A204.1 (cell line): ENCODE measurements at regions not wholly inside any gene's neighbourhood (a gene's known extent, or its start where the extent isn't known, plus 50 kb on each side); places are given as distances from the start of the nearest gene placed in this dataset.
"Not testable (repeated sequence)": the region's sequence is repeated elsewhere in the genome, so short reads cannot be mapped to it uniquely, and the experiment has no call there.

Experiments
- FAIRE-seq: peaks from 2 replicates; lab custom pipeline; 2012; peaks lifted over from hg19 to GRCh38; lab: Jason Lieb, UNC

DNA sequence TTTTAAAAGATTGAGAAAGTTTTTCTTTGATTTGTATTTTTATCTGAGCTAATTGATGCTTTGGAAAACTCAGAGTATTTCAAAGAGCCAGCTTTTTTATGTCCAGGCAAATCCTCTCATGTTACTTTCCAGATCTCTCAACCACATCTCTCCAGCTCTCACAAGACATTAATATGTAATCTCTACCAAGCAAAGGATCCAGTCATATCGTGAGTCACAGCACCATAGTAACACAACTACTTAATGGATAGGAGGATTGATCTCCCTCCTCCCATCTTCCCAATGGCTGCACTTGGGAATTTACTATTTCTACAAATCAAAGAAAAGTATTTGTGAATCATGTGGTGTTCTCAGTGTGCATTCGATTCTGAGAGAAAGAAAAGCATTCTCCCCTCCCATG is 63.3 kb downstream of the POU4F1 start:
- FAIRE-seq, result no peak

DNA sequence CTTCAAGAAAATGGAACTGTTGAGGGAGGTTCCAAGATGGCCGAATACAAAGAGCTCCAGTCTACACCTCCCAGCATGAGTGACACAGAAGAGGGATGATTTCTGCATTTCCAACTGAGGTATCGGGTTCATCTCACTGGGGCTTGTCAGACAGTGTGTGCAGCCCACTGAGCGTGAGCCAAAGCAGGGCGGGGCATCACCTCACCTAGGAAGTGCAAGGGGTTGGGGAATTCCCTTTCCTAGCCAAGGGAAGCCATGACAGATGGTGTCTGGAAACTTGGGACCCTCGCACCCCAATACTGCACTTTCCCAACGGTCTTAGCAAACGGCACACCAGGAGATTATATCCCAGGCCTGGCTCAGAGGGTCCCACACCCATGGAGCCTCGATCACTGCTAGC is 77.3 kb downstream of the POU4F1 start:
- not testable (repeated sequence) for FAIRE-seq

DNA sequence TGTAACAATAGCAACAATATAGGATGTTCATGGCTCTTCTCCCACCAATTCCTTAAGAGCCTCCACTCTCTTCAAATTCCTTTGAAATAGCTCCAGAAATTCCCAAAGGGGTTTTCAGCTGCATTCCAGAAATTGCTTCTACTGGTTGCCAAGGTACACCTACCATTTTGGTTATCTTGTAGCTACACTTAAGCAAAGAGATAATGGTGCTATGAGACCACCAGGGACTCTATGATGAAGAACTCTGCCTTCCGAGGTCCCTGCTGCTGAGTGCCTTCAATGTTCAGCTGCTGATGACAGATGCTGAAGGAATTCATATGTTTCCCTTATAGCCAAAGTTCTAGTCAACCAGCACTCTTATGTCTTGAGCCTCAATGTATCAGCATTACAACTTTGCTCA is 78.4 kb downstream of the POU4F1 start:
- FAIRE-seq, result no peak

DNA sequence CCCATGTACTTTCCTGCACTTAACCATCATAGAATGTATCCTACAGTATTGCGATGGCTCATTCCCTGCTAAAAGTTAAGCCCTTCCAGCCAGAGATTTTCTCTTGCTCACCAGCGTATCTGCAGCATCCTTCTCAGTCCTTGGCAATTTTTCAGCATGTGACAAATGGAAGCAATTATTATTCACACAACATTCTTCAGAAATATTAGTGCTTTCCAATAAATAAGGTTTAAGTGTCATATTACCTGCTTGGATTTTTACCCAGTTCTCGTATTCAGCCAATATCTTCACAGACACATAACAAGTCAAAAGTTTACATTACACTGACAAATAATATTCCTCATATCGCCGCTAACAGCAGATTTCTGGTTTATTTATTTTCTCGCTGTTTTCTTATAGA is 82.3 kb downstream of the POU4F1 start:
- FAIRE-seq, result no peak

DNA sequence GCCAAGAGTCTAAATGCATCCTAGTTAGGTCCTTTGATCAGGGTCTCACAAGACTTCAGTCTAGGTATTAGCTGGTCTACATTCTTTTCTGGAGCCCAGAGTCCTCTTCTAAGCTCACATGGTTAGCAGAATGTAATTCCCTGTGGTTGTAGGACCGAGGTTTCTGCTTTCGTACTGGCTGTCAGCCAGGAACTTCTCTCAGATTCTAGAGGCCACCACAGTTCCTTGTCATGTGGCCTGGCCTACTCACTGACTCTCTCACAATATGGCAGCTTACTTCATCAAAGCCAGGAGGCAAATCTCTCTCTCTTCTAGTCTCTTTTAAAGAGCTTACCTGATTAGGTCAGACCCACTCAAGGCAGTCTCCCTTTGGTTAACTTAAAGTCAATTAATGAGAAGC is 82.9 kb downstream of the POU4F1 start:
- no peak for FAIRE-seq

DNA sequence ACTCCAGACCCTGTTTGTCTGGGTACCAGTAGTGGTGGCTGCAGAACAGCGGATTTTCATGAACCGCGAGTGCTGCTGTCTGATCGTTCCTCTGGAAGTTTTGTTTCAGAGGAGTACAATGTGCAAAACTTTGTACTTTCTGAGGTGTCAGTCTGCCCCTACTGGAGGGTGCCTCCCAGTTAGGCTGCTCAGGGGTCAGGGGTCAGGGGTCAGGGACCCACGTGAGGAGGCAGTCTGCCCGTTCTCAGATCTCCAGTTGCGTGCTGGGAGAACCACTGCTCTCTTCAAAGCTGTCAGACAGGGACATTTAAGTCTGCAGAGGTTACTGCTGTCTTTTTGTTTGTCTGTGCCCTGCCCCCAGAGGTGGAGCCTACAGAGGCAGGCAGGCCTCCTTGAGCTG is 84.9 kb downstream of the POU4F1 start:
- FAIRE-seq, result not testable (repeated sequence)

DNA sequence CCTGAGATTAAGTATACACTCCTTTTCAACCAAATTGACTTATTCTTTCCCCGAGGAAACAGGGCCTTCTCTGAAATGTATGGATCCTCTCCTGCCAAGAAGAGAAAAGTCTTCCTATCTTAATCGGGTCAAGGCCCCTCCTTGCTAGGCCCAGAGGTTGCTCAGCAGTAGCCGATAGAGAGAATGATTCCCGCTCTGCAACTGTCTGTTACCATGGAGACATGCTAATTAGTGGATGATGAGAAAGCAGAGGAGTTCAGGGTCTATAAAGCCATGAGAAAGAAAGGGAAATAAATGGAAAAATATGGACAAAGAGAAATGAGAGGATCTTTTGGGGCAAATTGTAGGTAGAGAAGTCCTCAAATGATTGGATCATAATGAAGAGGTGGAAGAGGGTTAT is 103.5 kb downstream of the POU4F1 start:
- no peak for FAIRE-seq

DNA sequence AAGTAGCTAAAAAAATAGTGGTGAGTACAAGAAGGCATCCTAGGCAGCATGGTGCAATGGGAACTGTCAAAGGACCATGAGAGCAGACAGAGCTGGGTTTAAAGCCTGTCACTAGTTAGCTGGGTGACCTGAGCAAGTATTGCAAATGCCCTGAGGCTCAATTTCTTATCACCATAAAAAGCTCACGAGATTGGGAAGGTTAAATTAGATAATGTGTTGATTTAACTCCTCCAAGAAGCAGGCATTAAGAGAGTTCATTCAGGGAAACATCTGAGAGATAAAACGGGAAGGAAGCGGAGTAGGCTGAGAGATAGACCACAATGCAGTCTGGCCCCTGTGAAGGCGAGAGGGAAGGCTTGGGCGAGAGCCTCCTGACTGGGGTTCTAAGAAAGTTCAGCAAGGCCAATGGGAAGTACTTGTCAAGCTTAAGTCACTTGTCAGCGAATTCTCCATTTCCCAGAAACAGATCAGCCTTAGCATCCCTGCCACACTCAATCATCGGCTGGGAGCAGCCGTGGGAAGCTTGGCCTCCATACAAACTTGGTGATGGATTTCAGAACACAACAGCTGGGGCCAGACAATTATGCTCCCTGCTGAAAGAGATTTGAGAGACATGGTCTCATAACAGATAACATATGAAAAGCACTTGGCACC is 105.5 kb downstream of the POU4F1 start:
- FAIRE-seq, result no peak

DNA sequence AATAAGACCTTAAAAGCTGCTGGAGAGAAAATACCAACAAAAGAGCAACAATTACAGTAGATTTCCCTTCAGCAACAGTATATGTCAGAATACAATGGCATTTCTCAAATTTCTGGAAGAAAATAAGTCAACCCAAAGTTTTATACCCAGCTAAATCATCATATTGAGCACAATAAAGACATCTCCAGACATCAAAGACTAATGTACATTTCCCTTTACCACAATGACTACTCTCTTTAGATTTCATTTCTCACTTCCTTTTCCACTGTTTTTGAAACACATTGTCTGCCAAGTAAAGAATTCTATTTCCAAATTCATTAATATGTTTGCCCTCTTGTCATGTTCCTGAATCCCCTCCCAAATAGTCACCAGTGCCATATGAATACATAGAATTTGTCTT is 111.4 kb downstream of the POU4F1 start:
- FAIRE-seq, result no peak

DNA sequence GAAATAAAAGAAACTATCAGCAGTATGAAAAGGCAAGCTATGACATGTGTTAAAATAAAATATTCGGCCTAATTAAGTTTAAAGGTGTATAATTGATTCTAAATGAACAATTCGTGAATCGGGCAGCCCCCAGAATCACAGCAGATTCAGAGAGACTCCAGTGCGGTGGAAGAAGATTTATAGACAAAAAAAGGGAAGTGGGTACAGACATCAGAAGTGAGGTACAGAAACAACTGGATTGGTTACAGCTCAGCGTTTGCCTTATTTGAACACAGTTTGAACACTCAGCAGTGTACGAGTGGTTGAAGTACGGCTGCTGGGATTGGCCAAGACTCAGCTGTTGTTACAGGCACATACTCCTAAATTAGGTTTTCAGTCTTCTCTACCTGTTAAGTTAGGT is 113.1 kb downstream of the POU4F1 start:
- FAIRE-seq, result not testable (repeated sequence)

DNA sequence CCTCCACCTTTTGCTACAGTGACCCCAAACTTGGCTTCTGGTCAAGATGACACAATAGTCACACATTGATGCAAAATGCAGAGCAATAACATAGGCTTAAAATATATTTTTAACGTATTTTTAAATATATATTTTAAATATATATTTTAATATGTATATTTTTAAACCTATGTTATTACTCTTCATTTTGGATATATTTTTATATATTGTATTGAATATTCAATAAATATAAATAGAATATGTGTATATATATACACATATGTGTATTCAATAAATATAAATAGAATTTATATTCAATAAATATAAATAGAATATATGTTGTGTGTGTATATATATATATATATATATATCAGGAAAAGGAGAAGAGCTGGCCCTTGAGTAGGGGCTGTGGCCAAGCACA is 115.6 kb downstream of the POU4F1 start:
- FAIRE-seq, result peak; percentile 95

DNA sequence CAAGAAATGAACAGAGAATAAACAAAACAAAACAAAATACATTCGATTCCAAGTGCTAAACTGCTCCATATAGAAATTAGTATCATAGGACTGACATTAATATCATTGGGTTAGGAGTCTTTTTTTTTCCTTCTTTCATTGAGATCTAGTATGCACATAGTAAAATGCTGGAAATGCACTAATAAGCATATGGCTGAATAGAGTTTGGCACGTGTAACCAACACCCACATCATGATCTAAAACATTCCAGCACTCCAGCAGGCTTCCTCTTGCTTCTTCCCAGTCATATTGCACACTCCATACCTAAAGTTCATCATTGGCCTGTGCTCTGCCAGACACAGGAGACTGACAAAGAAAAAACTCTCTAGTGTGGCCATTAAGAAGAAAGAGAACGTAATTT is 117.5 kb downstream of the POU4F1 start:
- FAIRE-seq, result no peak

DNA sequence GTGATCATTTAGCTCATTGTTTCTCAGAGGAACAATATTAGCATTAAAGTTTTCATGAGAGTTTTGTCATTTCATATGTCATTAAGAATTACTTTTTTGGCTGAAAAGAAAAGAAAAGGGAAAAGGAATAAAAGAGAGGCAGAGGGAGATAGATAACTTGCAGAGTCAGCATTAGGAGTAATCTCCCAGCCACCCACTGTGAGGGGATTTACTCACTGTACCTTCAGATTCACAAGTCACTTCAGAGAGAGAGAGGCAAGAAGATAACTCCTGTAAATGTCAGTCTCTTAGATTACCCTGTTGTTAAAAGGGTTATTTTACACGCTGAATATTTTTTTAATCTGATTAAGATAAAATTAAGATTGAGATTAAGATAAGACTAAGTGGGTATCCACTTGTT is 125.2 kb downstream of the POU4F1 start:
- FAIRE-seq, result no peak

DNA sequence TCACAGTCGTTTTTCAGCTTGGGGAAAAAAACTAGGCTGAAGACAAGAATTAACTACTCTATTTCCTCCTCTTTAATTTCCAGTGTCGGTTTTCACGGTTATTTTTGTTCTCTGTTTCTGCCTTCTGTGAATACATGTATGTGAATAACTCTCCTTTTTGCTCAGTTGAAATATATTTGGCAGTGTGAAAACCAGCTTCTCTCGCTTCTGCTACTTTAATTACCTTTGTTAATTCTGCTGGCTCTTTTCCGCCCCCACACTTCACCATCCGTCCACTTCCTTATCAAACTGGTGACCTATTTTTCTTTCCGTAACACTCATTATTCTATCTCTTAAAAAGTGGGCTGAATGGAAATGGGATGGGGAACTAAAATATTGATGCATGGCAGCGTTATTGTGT is 126.4 kb downstream of the POU4F1 start:
- FAIRE-seq, result no peak

DNA sequence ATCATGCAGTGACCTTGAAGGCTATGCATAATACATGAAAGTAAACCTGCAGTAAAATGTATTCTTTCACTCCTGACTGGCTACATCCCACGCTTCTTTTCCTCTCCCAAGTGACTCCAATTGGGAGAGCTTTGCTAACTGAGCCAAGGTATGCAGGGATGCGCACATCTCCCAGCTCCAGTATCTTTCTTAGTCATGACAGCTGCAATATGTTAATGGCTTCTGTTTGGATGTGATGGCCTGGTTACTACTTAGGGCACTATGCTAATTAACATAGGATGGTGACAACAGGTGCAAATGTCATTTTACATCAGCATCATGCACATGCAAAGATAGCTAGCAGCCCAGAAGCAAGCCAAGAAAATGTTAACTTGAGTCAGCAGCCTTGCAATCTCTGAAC is 134.7 kb downstream of the POU4F1 start:
- no peak for FAIRE-seq

DNA sequence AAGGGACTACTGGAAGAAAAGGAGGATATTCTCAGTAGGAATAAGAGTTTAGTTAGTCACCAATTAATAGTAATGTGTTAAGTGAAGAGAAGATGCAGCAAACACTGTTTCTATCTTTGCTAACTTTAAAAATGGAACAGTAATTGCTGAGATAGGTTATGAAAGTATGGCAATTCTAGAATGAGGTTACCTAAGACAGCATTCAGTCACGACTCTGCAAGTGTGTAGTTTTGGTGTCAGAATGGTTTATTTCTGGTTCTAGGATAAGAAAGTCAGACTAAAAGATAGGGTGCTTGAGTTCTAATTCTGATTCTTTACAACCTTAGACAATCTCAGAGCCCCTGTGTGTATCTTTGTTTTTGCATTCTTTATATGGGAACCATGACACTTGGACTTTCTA is 138.1 kb downstream of the POU4F1 start:
- no peak for FAIRE-seq

DNA sequence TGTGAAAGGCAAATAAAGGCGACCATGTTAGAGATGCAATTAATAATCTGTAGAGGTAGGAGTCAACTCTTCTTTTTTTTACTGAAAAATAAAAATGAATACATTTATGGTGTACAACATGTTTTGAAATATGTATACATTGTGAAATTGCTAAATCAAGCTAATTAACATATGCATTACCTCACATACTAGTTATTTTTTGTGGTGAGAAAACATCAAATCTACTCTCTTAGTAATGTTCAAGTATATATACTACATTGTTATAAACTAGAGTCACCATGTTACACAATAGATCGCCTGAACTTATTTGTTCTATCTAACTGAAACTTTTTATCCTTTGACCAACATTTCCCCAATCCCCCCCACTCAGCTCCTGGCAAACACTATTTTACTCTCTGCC is 143.2 kb downstream of the POU4F1 start:
- no peak for FAIRE-seq

DNA sequence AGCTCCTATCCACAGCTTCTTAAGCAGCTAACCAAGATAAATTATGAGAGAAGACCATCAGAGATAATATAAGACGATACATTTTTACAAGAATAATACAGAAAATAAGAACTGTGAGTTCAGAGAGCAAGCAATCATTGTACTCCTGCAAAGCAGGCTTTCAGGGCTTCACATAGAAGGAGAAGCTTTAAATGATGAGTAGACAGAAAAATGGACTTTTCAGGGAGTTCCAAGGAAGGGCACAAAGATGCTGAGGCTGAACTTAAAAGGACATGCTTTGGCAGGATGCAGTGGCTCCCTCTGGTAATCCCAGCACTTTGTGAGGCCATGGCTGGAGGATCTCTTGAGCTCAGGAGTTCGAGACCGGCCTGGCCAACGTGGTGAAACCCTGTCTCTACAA is 159.5 kb downstream of the POU4F1 start:
- no peak for FAIRE-seq

DNA sequence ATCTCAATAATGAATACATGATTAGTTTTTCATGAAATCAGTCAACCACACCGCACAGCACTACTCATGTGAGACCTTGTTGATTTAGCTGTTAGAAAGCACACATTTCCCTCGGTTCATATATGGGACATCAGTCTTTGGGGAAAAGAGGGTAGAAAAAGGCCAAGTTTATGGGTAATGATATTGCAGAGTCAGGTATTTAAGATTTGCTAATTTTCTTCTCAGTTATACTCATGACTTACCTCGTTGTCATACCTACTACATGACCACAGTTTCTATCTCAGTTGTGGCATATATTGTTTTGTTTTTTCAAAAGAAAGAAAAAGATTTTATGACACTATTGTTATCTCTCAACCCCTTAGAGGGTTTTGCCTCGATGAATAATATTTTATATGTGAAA is 165.6 kb downstream of the POU4F1 start:
- no peak for FAIRE-seq

DNA sequence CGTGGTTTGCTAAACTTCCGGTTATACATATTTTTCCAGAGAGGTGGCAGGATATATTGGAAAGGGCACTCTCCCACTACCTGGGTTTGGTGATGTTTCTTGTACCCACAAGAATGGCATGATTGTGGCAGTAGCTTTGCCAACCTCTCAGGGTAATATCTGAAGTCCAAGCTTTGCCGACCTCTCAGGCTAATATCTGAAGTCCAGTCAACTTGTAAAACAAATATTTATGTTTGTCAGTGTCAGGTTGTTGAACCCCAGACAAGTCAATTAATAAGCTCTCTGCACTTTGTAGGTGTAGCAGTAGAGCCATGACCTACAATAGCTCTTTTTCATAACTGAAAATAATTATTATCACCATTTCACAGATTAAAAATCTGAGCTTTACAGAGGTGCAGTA is 167.0 kb downstream of the POU4F1 start:
- FAIRE-seq, result no peak

DNA sequence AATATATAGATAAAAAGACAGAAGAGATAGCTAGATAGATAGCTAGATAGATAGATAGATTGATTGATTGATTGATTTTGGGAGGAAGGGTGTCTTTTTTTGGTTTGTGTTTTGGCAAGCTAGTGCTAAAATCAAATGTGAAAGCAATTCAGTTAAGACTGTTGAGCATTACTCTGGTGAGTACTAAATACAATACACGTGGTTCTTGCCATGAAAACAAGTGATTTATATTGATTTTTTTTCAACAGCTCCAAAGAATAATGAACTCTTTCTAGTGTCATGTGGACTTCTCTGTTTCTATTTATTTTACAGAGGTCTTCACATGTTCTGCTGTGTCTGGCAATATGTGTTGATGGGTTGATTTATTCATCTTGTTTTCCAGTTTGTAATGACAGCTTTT is 172.0 kb downstream of the POU4F1 start:
- no peak for FAIRE-seq

DNA sequence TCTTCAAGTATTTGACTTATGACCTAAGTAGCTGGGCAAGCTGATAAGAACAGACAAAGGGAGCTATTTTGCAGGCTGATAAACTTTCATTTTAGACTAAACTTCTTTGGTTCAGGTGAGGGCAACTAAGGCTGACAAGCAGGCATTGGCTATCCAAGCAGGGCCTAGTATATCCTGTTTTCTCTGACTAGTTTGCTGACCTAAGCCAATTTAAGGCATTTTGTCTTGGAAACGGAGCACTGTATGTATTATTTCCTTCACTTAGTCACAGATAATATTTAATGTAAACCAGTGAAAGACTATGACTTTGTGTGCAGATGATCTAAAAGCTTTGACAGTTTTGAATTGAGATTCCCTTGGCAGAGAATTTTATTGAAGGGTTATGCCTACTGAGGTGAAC is 172.5 kb downstream of the POU4F1 start:
- no peak for FAIRE-seq

DNA sequence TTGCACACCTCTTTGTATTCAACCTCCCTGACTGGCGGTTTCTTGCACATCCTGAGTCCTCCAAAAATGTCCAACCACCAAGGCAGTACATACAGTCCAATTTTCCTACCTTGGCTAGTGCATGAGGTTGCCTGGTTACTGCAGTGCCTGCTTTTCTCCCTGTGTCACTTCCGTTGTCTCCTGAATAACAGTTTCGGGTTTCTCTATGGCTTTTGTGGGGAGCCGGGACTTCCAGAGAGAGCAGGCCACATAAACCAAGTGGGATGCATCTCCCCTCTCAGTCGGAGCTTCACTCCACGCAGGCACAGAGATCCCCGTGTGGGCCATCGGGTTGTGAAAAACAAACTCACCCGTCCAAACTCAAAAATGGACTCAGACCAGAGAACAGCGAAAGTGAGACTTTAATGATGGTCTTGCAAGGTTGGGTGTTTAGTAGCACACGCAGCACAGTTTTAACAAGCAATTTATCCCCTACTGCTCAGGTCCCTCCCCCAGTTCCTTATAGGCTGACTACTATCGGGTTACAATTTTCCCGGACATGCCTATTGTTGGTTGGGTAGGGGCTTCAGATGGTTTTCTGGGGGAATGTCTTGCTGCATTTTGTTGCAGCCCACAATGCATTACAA is 173.1 kb downstream of the POU4F1 start:
- FAIRE-seq, result no peak

DNA sequence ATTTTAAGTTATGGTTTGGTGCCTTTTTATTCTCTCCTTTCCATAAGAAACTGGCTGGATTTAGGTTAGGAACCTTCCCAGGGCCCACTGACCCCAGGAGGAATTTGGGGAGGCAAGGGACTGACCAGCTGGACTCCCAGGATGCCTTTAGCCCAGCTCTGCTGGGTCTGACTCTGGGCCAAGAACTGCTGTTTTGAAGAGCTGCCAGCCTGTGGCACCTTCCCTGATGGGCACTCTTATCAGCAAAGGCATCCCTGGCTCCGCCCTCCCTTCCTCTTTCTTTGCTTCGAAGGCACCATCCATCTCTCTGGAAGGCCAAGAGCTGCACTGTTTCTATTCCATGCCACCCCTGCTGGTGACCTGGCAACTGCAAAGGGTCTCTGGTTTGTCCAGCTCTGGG is 174.7 kb downstream of the POU4F1 start:
- FAIRE-seq, result no peak

DNA sequence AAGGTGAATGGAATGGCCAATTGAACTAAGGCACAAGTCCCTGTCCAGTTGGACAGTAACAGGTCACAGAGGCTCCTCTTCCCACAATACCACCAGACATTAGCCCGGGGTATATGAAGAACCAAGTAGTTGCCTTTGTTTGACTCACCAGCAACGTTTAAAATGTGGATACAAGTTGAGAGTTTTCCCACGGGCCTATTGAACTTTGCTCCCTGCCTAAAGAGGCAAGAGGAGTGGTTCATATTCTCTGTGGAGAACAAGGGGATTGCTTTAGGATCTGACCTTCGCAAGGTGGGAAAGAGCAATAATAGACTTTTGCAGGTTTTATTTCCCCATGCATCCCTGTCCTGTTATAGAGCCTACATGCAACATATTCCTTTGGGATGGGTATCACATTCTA is 177.2 kb downstream of the POU4F1 start:
- FAIRE-seq, result no peak
